IMR-90 (cell line): ENCODE measurements at regions not wholly inside any gene's neighbourhood (a gene's known extent, or its start where the extent isn't known, plus 50 kb on each side); places are given as distances from the start of the nearest gene placed in this dataset.

Experiments used
- CEBPB ChIP-seq: IDR thresholded peaks from 2 replicates; pipeline ENCODE4 v1.6.1; 2012; ENCODE audit warnings: low read depth, low read length, improper control_type of control experiment
- MAFK ChIP-seq: IDR thresholded peaks from 2 replicates; pipeline ENCODE4 v1.6.1; 2012; ENCODE audit warnings: low read depth, low read length, improper control_type of control experiment
- MAZ ChIP-seq: IDR thresholded peaks from 2 replicates; pipeline ENCODE4 v1.6.1; 2012; ENCODE audit warnings: low read depth, mild to moderate bottlenecking, low read length, improper control_type of control experiment, moderate library complexity, borderline replicate concordance
- NFE2L2 ChIP-seq: fragments of 150-350 bp; IDR thresholded peaks from 2 replicates; pipeline ENCODE4 v1.6.1; 2016; ENCODE audit warnings: low read depth, mild to moderate bottlenecking, low read length
- POLR2A ChIP-seq: IDR thresholded peaks from 2 replicates; pipeline ENCODE4 v1.6.1; 2012; ENCODE audit warnings: mild to moderate bottlenecking, low read depth, low read length
- RAD21 ChIP-seq: IDR thresholded peaks from 2 replicates; pipeline ENCODE4 v1.6.1; 2012; ENCODE audit warnings: low read length, improper control_type of control experiment
- SMC3 ChIP-seq: fragments of 150-350 bp; IDR thresholded peaks from 2 replicates; pipeline ENCODE4 v1.6.1; 2016; ENCODE audit warnings: low read depth, mild to moderate bottlenecking, antibody characterized with exemption, low read length, moderate library complexity
- TF ChIP-seq, protein P1 (sequence below): conservative IDR thresholded peaks from 2 replicates; pipeline ENCODE4 v1.5.1; 2012; ENCODE audit warnings: mild to moderate bottlenecking, low read depth, low read length, improper control_type of control experiment
- TF ChIP-seq, protein P2 (sequence below): fragments of 150-350 bp; IDR thresholded peaks from 2 replicates; pipeline ENCODE4 v1.6.1; 2016; ENCODE audit warnings: low read depth, mild to moderate bottlenecking, low read length, moderate library complexity, borderline replicate concordance

DNA sequence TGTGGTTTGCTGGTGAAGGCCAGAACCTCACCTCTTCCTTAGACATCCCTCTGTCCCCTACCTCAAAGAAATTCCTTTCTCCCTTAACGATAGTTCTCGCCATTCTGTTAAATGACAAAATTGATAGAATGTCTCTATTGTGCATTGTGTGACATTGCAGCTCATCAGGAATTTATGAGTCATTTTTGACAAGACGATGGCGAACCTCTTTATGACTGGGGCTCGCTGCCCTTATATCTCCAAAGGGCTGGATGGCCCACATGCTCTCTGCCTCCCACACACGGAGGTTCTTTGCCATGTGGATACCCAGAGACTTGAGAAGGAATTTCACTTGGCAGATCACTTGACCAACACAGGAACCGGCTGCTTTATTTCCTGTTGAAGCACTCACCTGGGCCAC lies 66.8 kb upstream of the RPS6KA2 start:
- TF ChIP-seq, protein P1, sequence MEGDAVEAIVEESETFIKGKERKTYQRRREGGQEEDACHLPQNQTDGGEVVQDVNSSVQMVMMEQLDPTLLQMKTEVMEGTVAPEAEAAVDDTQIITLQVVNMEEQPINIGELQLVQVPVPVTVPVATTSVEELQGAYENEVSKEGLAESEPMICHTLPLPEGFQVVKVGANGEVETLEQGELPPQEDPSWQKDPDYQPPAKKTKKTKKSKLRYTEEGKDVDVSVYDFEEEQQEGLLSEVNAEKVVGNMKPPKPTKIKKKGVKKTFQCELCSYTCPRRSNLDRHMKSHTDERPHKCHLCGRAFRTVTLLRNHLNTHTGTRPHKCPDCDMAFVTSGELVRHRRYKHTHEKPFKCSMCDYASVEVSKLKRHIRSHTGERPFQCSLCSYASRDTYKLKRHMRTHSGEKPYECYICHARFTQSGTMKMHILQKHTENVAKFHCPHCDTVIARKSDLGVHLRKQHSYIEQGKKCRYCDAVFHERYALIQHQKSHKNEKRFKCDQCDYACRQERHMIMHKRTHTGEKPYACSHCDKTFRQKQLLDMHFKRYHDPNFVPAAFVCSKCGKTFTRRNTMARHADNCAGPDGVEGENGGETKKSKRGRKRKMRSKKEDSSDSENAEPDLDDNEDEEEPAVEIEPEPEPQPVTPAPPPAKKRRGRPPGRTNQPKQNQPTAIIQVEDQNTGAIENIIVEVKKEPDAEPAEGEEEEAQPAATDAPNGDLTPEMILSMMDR, result no peak
- no peak for TF ChIP-seq CEBPB
- TF ChIP-seq POLR2A, result no peak
- no peak for TF ChIP-seq MAZ
- TF ChIP-seq, protein P2, sequence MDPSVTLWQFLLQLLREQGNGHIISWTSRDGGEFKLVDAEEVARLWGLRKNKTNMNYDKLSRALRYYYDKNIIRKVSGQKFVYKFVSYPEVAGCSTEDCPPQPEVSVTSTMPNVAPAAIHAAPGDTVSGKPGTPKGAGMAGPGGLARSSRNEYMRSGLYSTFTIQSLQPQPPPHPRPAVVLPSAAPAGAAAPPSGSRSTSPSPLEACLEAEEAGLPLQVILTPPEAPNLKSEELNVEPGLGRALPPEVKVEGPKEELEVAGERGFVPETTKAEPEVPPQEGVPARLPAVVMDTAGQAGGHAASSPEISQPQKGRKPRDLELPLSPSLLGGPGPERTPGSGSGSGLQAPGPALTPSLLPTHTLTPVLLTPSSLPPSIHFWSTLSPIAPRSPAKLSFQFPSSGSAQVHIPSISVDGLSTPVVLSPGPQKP, result no peak
- TF ChIP-seq RAD21, result no peak
- no peak for TF ChIP-seq MAFK
- no peak for TF ChIP-seq NFE2L2
- no peak for TF ChIP-seq SMC3
